CD14-positive monocyte (primary cell): ENCODE measurements at regions not wholly inside any gene's neighbourhood (a gene's known extent, or its start where the extent isn't known, plus 50 kb on each side); places are given as distances from the start of the nearest gene placed in this dataset.

Experiments used
- DNase-seq, 3 donors: peaks; one replicate each; pipeline ENCODE4 v3.0.0-alpha.2; 2011 to 2022
- H2AFZ ChIP-seq: 2 replicates; pipeline ENCODE4 v1.6.0; 2012; ENCODE audit warnings: mild to moderate bottlenecking, low read depth, low read length, inconsistent platforms; ENCODE audit not compliant: insufficient read depth, poor library complexity, severe bottlenecking
- H3K27ac ChIP-seq, 2 donors: 1 replicate in 1 of 2; 2 replicates in 1 of 2; pipeline ENCODE4 v1.5.1; 2012 to 2013; ENCODE audit warnings: low read length in 2 of 2, control low read depth in 1 of 2, inconsistent platforms in 1 of 2, low read depth in 1 of 2, mild to moderate bottlenecking in 1 of 2
- H3K27me3 ChIP-seq, 2 donors: one replicate each; pipeline versions ENCODE4 v1.6.0 to v1.6.1; 2011 to 2013; ENCODE audit warnings: low read length in 2 of 2; ENCODE audit not compliant: control insufficient read depth in 2 of 2, insufficient read depth in 2 of 2
- H3K36me3 ChIP-seq, 2 donors: replicated peaks in 1 of 2; 1 replicate in 1 of 2; 2 replicates in 1 of 2; pipeline versions ENCODE4 v1.5.1 to v1.6.1; 2012 to 2013; ENCODE audit warnings: low read length in 2 of 2, control low read depth in 1 of 2, inconsistent platforms in 1 of 2, mild to moderate bottlenecking in 1 of 2; ENCODE audit not compliant: insufficient read depth in 2 of 2, control insufficient read depth in 1 of 2
- H3K4me1 ChIP-seq, 2 donors: 1 replicate in 1 of 2; 2 replicates in 1 of 2; pipeline versions ENCODE4 v1.5.1 to v1.6.1; 2012 to 2013; ENCODE audit warnings: low read length in 2 of 2, control low read depth in 1 of 2, inconsistent platforms in 1 of 2, mild to moderate bottlenecking in 1 of 2, moderate library complexity in 1 of 2; ENCODE audit not compliant: insufficient read depth in 2 of 2, control insufficient read depth in 1 of 2
- H3K4me2 ChIP-seq: replicated peaks from 2 replicates; pipeline ENCODE3; 2012; ENCODE audit warnings: low read length, moderate library complexity, mild to moderate bottlenecking; ENCODE audit not compliant: poor library complexity, severe bottlenecking; ENCODE audit errors: extremely low read depth
- H3K4me3 ChIP-seq, 3 experiments: fragments of 200-600 bp in 1 of 3; sonication (generic) in 1 of 3; replicated peaks in 1 of 3; 1 replicate in 2 of 3; 2 replicates in 1 of 3; pipeline ENCODE4 v1.5.1; 2011 to 2013; ENCODE audit warnings: low read length in 3 of 3, mild to moderate bottlenecking in 3 of 3, control low read depth in 2 of 3, low read depth in 2 of 3, inconsistent platforms in 1 of 3, moderate library complexity in 1 of 3
- H3K79me2 ChIP-seq: 2 replicates; pipeline ENCODE4 v1.6.0; 2012; ENCODE audit warnings: mild to moderate bottlenecking, control low read depth, inconsistent platforms, low read length, moderate library complexity; ENCODE audit not compliant: insufficient read depth
- H3K9ac ChIP-seq: 2 replicates; pipeline ENCODE4 v1.6.0; 2017; ENCODE audit warnings: low read length, mild to moderate bottlenecking; ENCODE audit not compliant: insufficient read depth, poor library complexity, severe bottlenecking
- H3K9me3 ChIP-seq, 2 donors: replicated peaks in 1 of 2; 1 replicate in 1 of 2; 2 replicates in 1 of 2; pipeline versions ENCODE4 v1.5.1 to v1.6.1; 2012 to 2013; ENCODE audit warnings: low read length in 2 of 2, control low read depth in 1 of 2; ENCODE audit not compliant: control insufficient read depth in 1 of 2, insufficient read depth in 1 of 2
- H4K20me1 ChIP-seq: 2 replicates; pipeline ENCODE4 v1.6.0; 2012; ENCODE audit warnings: mild to moderate bottlenecking, low read length, control low read depth, moderate library complexity; ENCODE audit not compliant: insufficient read depth
- H3K27ac Mint-ChIP-seq, 7 donors: one replicate each; pipeline ENCODE4 v1.8.0; 2020; ENCODE audit warnings: mild to moderate bottlenecking in 7 of 7, mixed read lengths in 7 of 7, moderate library complexity in 6 of 7, inconsistent platforms in 2 of 7
- H3K27me3 Mint-ChIP-seq, 3 donors: one replicate each; pipeline ENCODE4 v1.8.0; 2021 to 2022; ENCODE audit warnings: low read depth in 3 of 3, mild to moderate bottlenecking in 3 of 3, mixed read lengths in 3 of 3, moderate library complexity in 3 of 3, inconsistent platforms in 1 of 3
- H3K36me3 Mint-ChIP-seq, 2 donors: one replicate each; pipeline ENCODE4 v1.8.0; 2020; ENCODE audit warnings: mixed read lengths in 2 of 2, inconsistent platforms in 1 of 2, mild to moderate bottlenecking in 1 of 2
- H3K4me1 Mint-ChIP-seq: one replicate; pipeline ENCODE4 v1.8.0; 2020; ENCODE audit warnings: mild to moderate bottlenecking, mixed read lengths
- H3K4me3 Mint-ChIP-seq, 2 donors: one replicate each; pipeline ENCODE4 v1.8.0; 2020; ENCODE audit warnings: mild to moderate bottlenecking in 2 of 2, mixed read lengths in 2 of 2, moderate library complexity in 1 of 2
- H3K9me3 Mint-ChIP-seq, 7 donors: one replicate each; pipeline ENCODE4 v1.8.0; 2020 to 2022; ENCODE audit warnings: mixed read lengths in 7 of 7, mild to moderate bottlenecking in 6 of 7, moderate library complexity in 6 of 7, inconsistent platforms in 2 of 7
- CTCF ChIP-seq: fragments of 200-600 bp; IDR thresholded peaks from one replicate; pipeline ENCODE4 v1.8.0; 2022; ENCODE audit warnings: antibody characterized with exemption, mild to moderate bottlenecking
- WGBS: methylation state at CpG from one replicate; pipeline ENCODE4 v1.1.5; 2013; ENCODE audit warnings: missing lambda C conversion rate; ENCODE audit not compliant: insufficient coverage; 5-methylcytosine and 5-hydroxymethylcytosine counted together
- intact Hi-C, 2 donors: fragments of 100-400 bp; cut with micrococcal nuclease; formaldehyde crosslinking; loops; one replicate each; pipeline versions ENCODE4 v1.15.0 to v1.15.1; 2023

DNA sequence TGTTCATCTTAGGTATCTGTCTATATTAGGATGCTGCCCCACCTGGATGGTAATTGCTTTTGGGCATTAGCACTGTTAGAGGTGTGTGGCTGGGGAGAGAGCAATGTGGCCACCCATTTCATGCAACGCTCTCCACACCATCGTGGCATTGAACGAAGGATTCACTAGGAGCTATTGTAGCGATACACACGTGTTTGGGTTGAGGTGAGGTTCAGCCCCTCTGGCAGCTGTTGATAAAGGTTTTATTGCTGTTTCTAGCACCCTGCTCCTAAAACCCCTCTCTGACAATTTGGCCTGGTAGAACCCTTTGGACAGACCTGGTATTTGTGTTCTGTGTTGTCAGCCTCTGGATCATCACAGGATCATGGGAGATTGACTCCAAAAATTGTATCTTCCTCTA, 280.9 kb downstream of the PRL start:
- H3K4me3 ChIP-seq, result no peak overlapping the region
- H3K4me1 ChIP-seq, result peaks cover 10 to 11% of the 10 kb centered on the region in 2 donors
- Mint-ChIP-seq H3K27me3 (no peaks in the 10 kb centered on the region), H3K9me3 (peaks cover 0 to 3% (median 0%) of the 10 kb centered on the region in 7 donors), H3K4me1 (no peaks in the 10 kb centered on the region), H3K4me3 (no peak overlapping the region), H3K27ac (no peak overlapping the region), H3K36me3 (no peaks in the 10 kb centered on the region)
- intact Hi-C loops, result no loop called here
- H3K27ac ChIP-seq, result no peak overlapping the region
- H3K79me2 ChIP-seq, result no peaks in the 10 kb centered on the region
- TF ChIP-seq CTCF, result no peak
- 96% methylated on average over 4 of the region's 5 CpGs for WGBS
- no peak overlapping the region for H2AFZ ChIP-seq
- no peak overlapping the region for H3K4me2 ChIP-seq
- H4K20me1 ChIP-seq, result no peaks in the 10 kb centered on the region
- no peaks in the 10 kb centered on the region for H3K9me3 ChIP-seq
- DNase-seq, result no peak
- H3K36me3 ChIP-seq, result no peaks in the 10 kb centered on the region
- H3K27me3 ChIP-seq, result no peaks in the 10 kb centered on the region
- H3K9ac ChIP-seq, result no peak overlapping the region

DNA sequence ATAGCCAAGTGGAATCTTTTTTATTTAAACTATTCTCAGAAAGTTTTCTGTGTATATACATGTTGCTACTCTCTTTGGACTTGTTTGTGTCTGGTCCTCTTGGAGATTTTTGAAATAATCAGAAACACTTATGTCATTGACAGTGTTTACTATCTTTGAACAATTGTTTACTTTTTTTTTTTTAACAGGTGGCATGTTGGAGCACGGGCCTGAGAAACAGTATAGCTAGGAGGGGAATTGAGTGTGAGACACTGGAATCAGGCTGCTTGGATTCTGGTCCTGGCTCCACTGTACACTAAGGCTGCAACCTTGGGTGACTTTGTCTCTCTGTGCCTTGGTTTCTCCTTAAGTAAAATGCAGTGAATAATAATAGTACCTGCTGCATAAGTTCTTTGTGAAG, 279.6 kb downstream of the PRL start:
- Histone ChIP-seq H3K4me3 (no peak overlapping the region), H2AFZ (no peak overlapping the region), H4K20me1 (no peaks in the 10 kb centered on the region), H3K27ac (no peak overlapping the region), H3K27me3 (no peaks in the 10 kb centered on the region), H3K4me2 (no peak overlapping the region), H3K79me2 (no peaks in the 10 kb centered on the region), H3K4me1 (peaks cover 14 to 16% of the 10 kb centered on the region in 2 donors), H3K36me3 (no peaks in the 10 kb centered on the region), H3K9me3 (peaks cover 4 to 5% of the 10 kb centered on the region in 2 donors), H3K9ac (no peak overlapping the region)
- intact Hi-C loops, result no loop called here
- no peaks in the 10 kb centered on the region for H3K27me3 Mint-ChIP-seq
- H3K4me1 Mint-ChIP-seq, result no peaks in the 10 kb centered on the region
- no peak overlapping the region for H3K27ac Mint-ChIP-seq
- 83% methylated on average over 1 of the region's 1 CpG for WGBS
- no peak for DNase-seq
- H3K4me3 Mint-ChIP-seq, result no peak overlapping the region
- no peak for TF ChIP-seq CTCF
- peaks cover 0 to 3% of the 10 kb centered on the region in 2 donors for H3K36me3 Mint-ChIP-seq
- peaks cover 0 to 6% (median 3%) of the 10 kb centered on the region in 7 donors for H3K9me3 Mint-ChIP-seq
